Central memory CD8-positive, alpha-beta T cell (primary cell): ENCODE measurements at regions not wholly inside any gene's neighbourhood (a gene's known extent, or its start where the extent isn't known, plus 50 kb on each side); places are given as distances from the start of the nearest gene placed in this dataset.
A peak's percentile ranks its signal among the peaks of the same experiment; 100 is the strongest.

Experiments
- ATAC-seq: fragments of 150-1000 bp; cut with Tn5 transposase; replicated peaks from 2 replicates; pipeline ENCODE4 v1.10.0; 2022; ENCODE audit warnings: mild to moderate bottlenecking, moderate FRiP score, moderate number of reproducible peaks; ENCODE audit not compliant: poor library complexity, severe bottlenecking; ENCODE audit errors: extremely low read depth
- DNase-seq, 2 donors: peaks; one replicate each; pipeline ENCODE4 v3.0.0; 2021; ENCODE audit warnings: low spot score in 2 of 2
- H3K27ac Mint-ChIP-seq: one replicate; pipeline ENCODE4 v1.8.0; 2022; ENCODE audit warnings: low read depth, mild to moderate bottlenecking, moderate library complexity, mixed read lengths
- H3K27me3 Mint-ChIP-seq: one replicate; pipeline ENCODE4 v1.8.0; 2022; ENCODE audit warnings: mixed read lengths
- H3K36me3 Mint-ChIP-seq: one replicate; pipeline ENCODE4 v1.8.0; 2022; ENCODE audit warnings: mild to moderate bottlenecking, moderate library complexity, mixed read lengths; ENCODE audit not compliant: insufficient read depth
- H3K4me1 Mint-ChIP-seq: one replicate; pipeline ENCODE4 v1.8.0; 2022; ENCODE audit warnings: mixed read lengths
- H3K4me3 Mint-ChIP-seq: one replicate; pipeline ENCODE4 v1.8.0; 2022; ENCODE audit warnings: mild to moderate bottlenecking, moderate library complexity, mixed read lengths
- H3K9me3 Mint-ChIP-seq: one replicate; pipeline ENCODE4 v1.8.0; 2022; ENCODE audit warnings: mixed read lengths

DNA sequence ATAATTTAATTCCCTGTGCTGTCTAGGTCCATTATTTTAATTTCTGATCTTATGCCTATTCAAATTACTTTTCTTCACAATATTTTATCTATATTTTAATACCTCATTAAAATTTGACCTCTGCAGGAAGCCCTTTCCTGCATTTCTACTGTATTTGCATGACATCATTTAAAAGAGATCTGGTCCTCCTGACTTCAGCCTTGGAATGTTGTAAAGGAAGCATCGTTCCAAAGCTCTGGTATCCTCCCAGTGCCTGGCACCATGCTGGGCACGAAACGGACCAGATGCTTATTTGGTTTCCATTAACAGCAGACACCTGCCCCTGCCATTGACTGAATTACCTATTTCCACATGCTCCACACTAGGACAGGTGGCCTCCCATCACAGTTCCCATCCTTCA is 247.5 kb downstream of the KLF6 start:
- no peak for ATAC-seq
- no peak overlapping the region for H3K4me3 Mint-ChIP-seq

DNA sequence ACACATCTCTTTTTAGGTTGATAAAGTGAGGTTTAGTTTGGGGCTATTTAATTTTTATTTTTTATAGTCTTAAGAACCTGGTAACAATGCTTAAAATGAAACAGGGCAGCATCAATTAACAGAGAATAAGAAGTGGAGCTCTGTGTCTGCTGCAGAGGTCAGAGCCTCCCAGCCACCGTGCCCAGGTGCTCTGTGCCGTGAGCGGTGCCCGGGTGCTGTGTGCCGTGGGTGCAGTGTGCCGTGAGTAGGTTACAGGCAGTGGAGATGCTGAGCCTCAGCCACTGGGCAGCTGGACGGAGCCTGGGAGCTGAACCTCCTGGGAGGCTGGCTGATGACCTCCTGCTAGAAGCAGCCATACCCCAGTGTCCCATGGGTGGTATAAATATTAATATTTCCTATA is 250.0 kb downstream of the KLF6 start:
- H3K4me3 Mint-ChIP-seq, result no peak overlapping the region
- ATAC-seq (no peak), DNase-seq (no peak)
- no peaks in the 10 kb centered on the region for H3K9me3 Mint-ChIP-seq
- H3K4me1 Mint-ChIP-seq, result no peaks in the 10 kb centered on the region
- no peak overlapping the region for H3K27ac Mint-ChIP-seq
- no peaks in the 10 kb centered on the region for H3K36me3 Mint-ChIP-seq
- no peaks in the 10 kb centered on the region for H3K27me3 Mint-ChIP-seq

More for the DNA sequence above, 247.5 kb downstream of the KLF6 start:
- no peaks in the 10 kb centered on the region for H3K27me3 Mint-ChIP-seq
- H3K27ac Mint-ChIP-seq, result no peak overlapping the region
- H3K36me3 Mint-ChIP-seq, result peaks cover 2% of the 10 kb centered on the region
- no peaks in the 10 kb centered on the region for H3K9me3 Mint-ChIP-seq
- no peaks in the 10 kb centered on the region for H3K4me1 Mint-ChIP-seq
- DNase-seq, result no peak

DNA sequence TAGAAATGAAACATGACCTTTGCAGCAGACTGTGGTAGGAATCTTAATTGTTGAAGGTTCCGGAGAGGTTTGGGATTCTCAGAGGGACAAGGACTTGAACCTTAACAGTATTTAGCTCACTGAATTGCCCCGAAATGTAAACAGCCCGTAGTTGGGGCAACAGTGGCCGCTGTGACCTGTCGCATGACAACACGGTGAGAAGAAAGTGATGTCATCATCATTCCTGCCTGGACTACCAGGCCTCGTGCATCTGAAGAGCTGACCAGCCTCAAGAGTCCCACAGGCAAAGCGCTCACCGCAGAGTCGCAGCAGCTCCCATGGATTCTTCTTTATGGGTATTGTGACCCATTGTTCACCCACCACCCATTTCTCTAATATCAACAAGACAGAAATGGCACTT is 250.6 kb downstream of the KLF6 start:
- no peak for ATAC-seq
- peaks cover 6% of the 10 kb centered on the region for H3K27me3 Mint-ChIP-seq
- no peak overlapping the region for H3K27ac Mint-ChIP-seq
- H3K36me3 Mint-ChIP-seq, result no peaks in the 10 kb centered on the region
- no peak for DNase-seq
- no peak overlapping the region for H3K4me3 Mint-ChIP-seq
- H3K4me1 Mint-ChIP-seq, result no peaks in the 10 kb centered on the region
- H3K9me3 Mint-ChIP-seq, result no peaks in the 10 kb centered on the region

DNA sequence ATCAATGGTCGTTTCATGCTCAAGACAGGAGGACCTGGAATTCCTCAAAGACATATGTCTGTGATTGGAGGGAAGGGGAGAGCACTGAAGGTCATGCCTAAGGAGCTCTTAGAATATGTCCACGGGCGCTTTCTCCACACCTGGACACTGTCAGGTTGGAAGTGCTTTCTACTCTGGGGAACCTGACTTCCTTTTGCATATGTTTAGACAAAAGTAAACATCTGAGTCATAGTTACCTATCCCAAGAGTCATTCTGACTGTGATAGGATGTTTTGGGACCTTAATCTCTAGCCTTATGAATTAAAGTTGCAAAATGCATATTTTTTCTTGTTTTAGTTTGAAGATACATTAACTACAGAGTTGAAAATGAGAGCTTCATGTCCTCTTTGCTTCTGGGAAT is 251.7 kb downstream of the KLF6 start:
- H3K4me1 Mint-ChIP-seq, result no peaks in the 10 kb centered on the region
- H3K27ac Mint-ChIP-seq, result no peak overlapping the region
- H3K27me3 Mint-ChIP-seq, result peaks cover 17% of the 10 kb centered on the region
- H3K4me3 Mint-ChIP-seq, result no peak overlapping the region
- DNase-seq (no peak), ATAC-seq (no peak)
- H3K9me3 Mint-ChIP-seq, result no peaks in the 10 kb centered on the region
- H3K36me3 Mint-ChIP-seq, result no peaks in the 10 kb centered on the region

DNA sequence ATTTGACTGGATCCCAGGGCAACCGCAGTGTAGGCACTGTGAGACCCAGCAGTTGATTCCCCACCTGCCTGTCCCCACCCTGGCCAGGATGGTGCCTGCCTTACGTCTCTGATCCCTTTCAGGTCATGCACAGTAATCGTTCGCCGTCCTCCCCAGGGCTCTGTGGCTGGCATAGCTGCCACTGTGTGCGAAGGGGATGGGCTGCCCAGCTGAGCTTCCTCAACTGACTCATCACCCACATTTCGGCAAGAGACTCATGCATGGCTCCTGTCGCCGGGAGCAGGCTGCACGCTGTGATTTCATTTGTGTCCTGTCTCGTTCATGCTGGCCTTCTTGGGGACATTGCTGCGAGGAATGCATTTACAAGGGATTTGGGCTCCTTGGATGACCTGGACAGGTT is 252.4 kb downstream of the KLF6 start:
- Mint-ChIP-seq H3K36me3 (no peaks in the 10 kb centered on the region), H3K4me3 (no peak overlapping the region), H3K4me1 (no peaks in the 10 kb centered on the region), H3K9me3 (no peaks in the 10 kb centered on the region), H3K27me3 (peaks cover 18% of the 10 kb centered on the region), H3K27ac (no peak overlapping the region)
- DNase-seq, result no peak
- ATAC-seq, result no peak

DNA sequence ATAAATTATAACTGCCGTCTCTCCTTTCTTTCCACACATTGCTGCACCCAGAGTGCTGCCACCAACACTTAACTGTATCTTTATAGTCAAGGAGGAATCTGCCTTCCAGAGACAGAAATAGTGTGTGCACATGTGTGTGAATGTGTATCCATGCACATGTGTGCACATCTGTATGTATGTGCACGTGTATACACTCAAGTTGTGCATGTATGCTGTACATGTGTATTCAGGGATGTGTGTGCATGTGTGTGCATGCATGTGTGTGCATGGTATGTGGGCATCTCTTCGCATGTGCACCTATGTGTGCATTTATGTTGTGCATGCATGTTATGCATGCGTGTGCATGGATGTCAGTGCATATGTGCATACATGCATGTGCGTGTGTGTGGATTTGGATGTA is 253.3 kb downstream of the KLF6 start:
- Mint-ChIP-seq H3K36me3 (no peaks in the 10 kb centered on the region), H3K27me3 (peaks cover 18% of the 10 kb centered on the region), H3K9me3 (no peaks in the 10 kb centered on the region), H3K27ac (no peak overlapping the region), H3K4me3 (no peak overlapping the region), H3K4me1 (no peaks in the 10 kb centered on the region)
- DNase-seq (no peak), ATAC-seq (no peak)

DNA sequence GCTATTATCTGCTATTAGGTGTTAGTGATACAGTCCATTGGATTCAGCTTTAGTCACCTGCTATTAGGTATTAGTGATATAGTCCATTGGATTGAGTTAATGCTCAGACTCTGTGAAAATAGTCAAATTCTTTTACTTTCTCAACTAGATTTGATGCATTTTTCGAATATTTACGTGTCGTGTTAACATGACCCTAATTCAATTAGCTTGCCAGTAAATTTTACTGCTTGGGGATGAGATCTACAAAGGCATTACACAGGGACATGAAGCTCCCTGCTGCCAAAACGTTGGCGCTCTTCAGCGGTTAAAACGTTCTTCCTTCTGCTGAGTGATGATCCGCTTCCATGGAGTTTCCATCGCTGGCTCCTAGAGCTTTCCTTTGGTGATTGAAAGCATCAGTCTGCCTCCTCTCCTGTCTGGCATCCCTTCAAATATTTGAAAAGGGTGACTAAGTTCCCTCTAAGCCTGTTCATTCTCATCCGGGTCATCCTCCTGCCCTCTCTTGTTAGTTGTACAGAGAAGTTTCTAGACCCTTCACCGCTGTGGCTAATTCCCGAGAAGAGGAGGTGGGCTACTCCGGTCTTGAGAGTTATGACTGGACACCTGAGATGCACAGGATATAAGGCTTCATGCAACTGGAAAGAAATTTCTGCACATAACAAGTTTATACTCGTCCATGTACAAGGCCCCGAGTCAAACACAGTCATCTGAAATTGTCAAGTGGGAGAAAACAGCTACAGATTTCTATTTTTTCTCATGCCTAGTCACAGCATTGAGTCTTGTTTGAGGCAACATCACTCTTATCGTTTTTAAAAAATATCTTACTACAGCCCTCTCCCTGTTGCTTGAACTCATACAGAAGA is 254.0 kb downstream of the KLF6 start:
- Mint-ChIP-seq H3K4me1 (no peaks in the 10 kb centered on the region), H3K27ac (no peak overlapping the region), H3K9me3 (no peaks in the 10 kb centered on the region), H3K27me3 (peaks cover 18% of the 10 kb centered on the region), H3K36me3 (no peaks in the 10 kb centered on the region), H3K4me3 (no peak overlapping the region)
- DNase-seq, result no peak
- no peak for ATAC-seq

DNA sequence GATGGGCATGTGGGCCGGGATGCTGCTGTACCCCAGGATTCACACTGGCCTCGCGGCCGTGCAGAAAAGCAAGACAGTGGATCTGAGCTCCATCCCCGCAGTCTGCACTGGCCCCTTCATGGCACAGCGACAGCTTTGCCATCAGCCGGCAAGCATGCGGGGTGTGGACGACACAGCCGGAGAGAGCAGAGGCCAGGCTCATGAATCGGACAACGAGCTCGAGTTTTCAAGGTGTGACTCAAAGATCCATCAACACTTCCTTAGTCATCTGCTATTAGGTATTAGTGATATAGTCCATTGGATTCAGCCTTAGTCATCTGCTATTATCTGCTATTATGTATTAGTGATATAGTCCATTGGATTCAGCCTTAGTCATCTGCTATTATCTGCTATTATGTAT is 254.7 kb downstream of the KLF6 start:
- Mint-ChIP-seq H3K27me3 (peaks cover 18% of the 10 kb centered on the region), H3K4me3 (no peak overlapping the region), H3K4me1 (no peaks in the 10 kb centered on the region), H3K36me3 (no peaks in the 10 kb centered on the region), H3K9me3 (no peaks in the 10 kb centered on the region), H3K27ac (no peak overlapping the region)
- DNase-seq, result no peak
- no peak for ATAC-seq

DNA sequence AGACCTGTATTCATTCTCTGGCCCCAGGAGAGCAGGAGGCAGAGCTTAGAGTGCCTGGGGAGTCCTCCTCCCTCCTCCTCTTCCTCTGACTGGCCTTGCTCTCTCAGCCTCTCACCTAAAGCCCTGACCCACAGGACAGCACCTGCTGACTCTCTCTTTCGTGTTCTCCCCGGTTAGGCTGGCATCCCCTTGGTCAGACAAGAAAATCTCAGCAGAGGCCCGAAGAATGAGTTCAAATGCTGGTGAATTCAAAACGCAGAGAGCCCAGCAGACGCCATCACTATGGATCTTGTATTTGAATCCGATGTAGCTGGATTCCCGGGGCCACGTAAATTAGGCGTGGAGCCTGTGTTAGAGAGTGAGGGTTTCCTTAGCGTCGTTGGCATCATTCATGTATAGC is 255.3 kb downstream of the KLF6 start:
- Mint-ChIP-seq H3K9me3 (no peaks in the 10 kb centered on the region), H3K36me3 (no peaks in the 10 kb centered on the region), H3K27me3 (peaks cover 21% of the 10 kb centered on the region), H3K4me1 (no peaks in the 10 kb centered on the region), H3K4me3 (no peak overlapping the region), H3K27ac (no peak overlapping the region)
- ATAC-seq (no peak), DNase-seq (no peak)

DNA sequence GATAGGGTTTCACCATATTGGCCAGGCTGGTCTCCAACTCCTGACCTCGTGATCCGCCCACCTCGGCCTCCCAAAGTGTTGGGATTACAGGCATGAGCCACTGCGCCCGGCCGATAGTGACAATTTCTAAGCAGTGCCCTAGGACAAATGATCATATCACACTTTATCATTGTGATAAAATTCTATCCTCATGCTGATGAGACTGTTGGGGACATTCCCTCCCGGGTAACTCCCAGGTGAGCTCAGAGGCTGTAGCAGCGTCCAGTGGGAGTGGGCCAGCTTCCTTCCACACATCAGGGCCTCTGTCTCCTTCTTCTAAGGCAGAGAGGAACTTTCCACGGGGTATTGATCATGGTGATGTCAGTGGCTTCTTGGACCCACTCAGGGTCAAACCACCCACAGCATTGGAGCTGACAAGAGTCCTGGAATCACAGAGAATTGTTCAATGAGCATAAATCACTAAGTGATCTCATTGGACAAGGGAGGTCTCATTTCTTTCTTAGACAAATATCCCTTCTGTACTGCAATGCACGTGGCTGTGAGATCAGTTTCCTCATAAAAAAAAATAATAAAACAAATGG is 256.1 kb downstream of the KLF6 start:
- no peaks in the 10 kb centered on the region for H3K4me1 Mint-ChIP-seq
- H3K4me3 Mint-ChIP-seq, result no peak overlapping the region
- DNase-seq, result no peak
- H3K27ac Mint-ChIP-seq, result no peak overlapping the region
- H3K36me3 Mint-ChIP-seq, result no peaks in the 10 kb centered on the region
- peaks cover 25% of the 10 kb centered on the region for H3K27me3 Mint-ChIP-seq
- H3K9me3 Mint-ChIP-seq, result no peaks in the 10 kb centered on the region
- ATAC-seq, result no peak

DNA sequence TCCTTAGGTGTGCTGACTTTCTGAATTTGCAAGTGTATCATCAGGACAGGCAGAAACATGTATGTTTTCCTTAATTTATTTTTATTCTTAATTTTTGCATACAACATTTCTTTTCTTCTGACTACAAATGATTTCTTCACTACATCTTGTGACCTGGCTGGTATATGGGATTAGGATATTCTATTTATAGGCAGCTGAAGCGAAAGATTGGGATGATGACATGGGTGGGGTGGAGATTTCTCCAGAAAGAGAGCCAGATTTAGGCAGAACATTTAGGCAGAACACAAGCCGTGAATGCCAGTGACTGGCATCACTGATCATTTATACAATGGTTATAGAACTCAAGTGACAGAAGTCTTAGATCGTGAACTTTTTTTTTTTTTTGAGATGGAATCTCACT is 256.7 kb downstream of the KLF6 start:
- H3K4me1 Mint-ChIP-seq, result no peaks in the 10 kb centered on the region
- H3K4me3 Mint-ChIP-seq, result no peak overlapping the region
- H3K27me3 Mint-ChIP-seq, result peaks cover 25% of the 10 kb centered on the region
- no peak overlapping the region for H3K27ac Mint-ChIP-seq
- H3K36me3 Mint-ChIP-seq, result no peaks in the 10 kb centered on the region
- H3K9me3 Mint-ChIP-seq, result no peaks in the 10 kb centered on the region
- no peak for ATAC-seq
- no peak for DNase-seq

DNA sequence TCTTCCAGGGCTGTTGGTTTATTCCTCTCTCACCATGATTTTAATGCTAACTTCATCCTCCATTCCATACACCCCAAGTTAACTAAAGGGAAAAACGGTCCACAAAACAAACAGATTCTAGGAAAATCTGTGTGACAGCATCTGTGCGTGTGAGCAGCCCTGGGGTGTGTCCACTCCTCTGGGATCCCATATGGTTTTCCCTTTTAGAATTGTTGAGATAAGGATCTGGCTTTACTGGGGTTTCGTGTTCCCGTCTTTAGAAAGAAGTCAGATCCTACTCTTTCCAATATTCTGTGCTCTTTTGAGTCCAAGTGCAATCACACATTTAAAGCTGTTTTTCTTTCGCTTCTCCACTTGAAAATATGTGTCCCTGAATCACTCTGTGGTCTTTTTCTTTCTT is 257.1 kb downstream of the KLF6 start:
- DNase-seq (no peak), ATAC-seq (no peak)
- Mint-ChIP-seq H3K36me3 (no peaks in the 10 kb centered on the region), H3K27ac (no peak overlapping the region), H3K9me3 (no peaks in the 10 kb centered on the region), H3K27me3 (peaks cover 28% of the 10 kb centered on the region), H3K4me1 (no peaks in the 10 kb centered on the region), H3K4me3 (no peak overlapping the region)

DNA sequence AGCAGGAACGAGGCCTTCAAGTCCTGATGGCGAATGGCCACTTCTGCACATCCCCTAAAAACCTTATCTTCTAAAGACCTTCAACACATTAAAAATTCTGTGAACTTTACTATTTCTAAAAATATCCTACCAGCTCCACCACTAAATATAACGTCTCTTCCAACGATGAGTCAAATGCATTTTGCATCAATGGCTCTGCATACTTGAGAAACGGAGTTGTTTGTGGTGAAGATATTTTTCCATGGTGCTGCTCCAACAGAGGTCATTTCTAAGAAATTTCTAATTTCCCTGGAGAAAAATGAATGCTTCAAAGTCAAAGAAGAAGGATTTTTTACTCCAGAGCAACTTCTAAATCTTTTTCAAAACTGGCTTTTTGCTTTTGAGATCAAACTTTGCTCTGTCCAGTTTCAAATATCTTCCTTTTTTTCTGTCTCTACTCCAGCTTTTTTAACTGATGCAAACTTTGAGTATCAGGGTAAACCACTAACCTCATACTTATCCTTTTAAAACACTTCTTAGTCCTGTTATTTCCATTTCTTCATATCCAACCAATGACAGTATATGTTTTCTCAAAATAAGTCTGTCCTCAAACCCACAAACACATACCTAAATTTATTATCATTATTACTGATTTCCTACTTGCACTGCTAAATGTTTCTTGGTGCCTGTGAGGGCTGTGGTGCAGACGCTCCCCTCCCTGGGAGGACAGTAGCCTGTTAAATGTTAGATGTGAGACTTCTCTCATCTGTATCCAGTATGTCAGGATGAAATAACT is 258.1 kb downstream of the KLF6 start:
- no peak for ATAC-seq
- DNase-seq, result no peak
- Mint-ChIP-seq H3K4me1 (no peaks in the 10 kb centered on the region), H3K4me3 (no peak overlapping the region), H3K27me3 (peaks cover 36% of the 10 kb centered on the region), H3K36me3 (no peaks in the 10 kb centered on the region), H3K27ac (peak overlapping the region; percentile 3), H3K9me3 (no peaks in the 10 kb centered on the region)
